Tibial nerve (tissue), 4 donors: ENCODE measurements at regions not wholly inside any gene's neighbourhood (a gene's known extent, or its start where the extent isn't known, plus 50 kb on each side); places are given as distances from the start of the nearest gene placed in this dataset.

Experiments used
- DNase-seq, 2 donors: peaks; one replicate each; pipeline ENCODE4 v3.0.0-alpha.2; 2019; ENCODE audit warnings: low spot score in 2 of 2
- H3K27ac ChIP-seq, 4 donors: fragments of 200-600 bp; sonication (generic) in 3 of 4; one replicate each; pipeline ENCODE4 v1.5.1; 2017 to 2019; ENCODE audit warnings: mild to moderate bottlenecking in 1 of 4
- H3K27me3 ChIP-seq, 2 donors: fragments of 200-600 bp; sonication (generic) in 1 of 2; one replicate each; pipeline versions ENCODE4 v1.5.1 to v1.6.0; 2017 to 2019
- H3K36me3 ChIP-seq, 3 donors: fragments of 200-600 bp; sonication (generic); one replicate each; pipeline ENCODE4 v1.5.1; 2018 to 2019
- H3K4me1 ChIP-seq, 4 donors: fragments of 200-600 bp; sonication (generic) in 3 of 4; one replicate each; pipeline ENCODE4 v1.5.1; 2017 to 2019
- H3K4me3 ChIP-seq, 4 donors: fragments of 200-600 bp; sonication (generic) in 3 of 4; one replicate each; pipeline ENCODE4 v1.5.1; 2017 to 2019; ENCODE audit warnings: mild to moderate bottlenecking in 1 of 4, moderate library complexity in 1 of 4
- H3K9me3 ChIP-seq, 4 donors: fragments of 200-600 bp; sonication (generic) in 3 of 4; one replicate each; pipeline ENCODE4 v1.5.1; 2017 to 2019
- CTCF ChIP-seq, 5 experiments: fragments of 200-600 bp in 3 of 5; fragments of 450-650 bp in 2 of 5; sonication (generic) in 3 of 5; IDR thresholded peaks; one replicate each; pipeline ENCODE4 v1.5.1; 2016 to 2019; ENCODE audit warnings: antibody characterized with exemption in 5 of 5, mild to moderate bottlenecking in 3 of 5, moderate library complexity in 2 of 5
- EP300 ChIP-seq, 2 donors: sonication (generic); formaldehyde crosslinking; IDR thresholded peaks; one replicate each; pipeline ENCODE4 v1.6.1; 2017; ENCODE audit warnings: antibody characterized with exemption in 2 of 2, mild to moderate bottlenecking in 1 of 2
- POLR2A ChIP-seq, 2 donors: fragments of 450-650 bp; IDR thresholded peaks; one replicate each; pipeline ENCODE4 v1.6.1; 2017; ENCODE audit warnings: antibody characterized with exemption in 2 of 2, mild to moderate bottlenecking in 2 of 2, moderate library complexity in 2 of 2
- WGBS, 2 donors: methylation state at CpG; one replicate each; pipeline ENCODE4 v1.1.5; 2018; 5-methylcytosine and 5-hydroxymethylcytosine counted together

GRCh38 chr2:16351541-16351940 is 314.1 kb downstream of the CYRIA start:
- no peak for TF ChIP-seq POLR2A (IDR thresholded peaks at IDR 0.05)
- TF ChIP-seq CTCF (IDR thresholded peaks at IDR 0.05), result no peak
- no peak for TF ChIP-seq EP300 (IDR thresholded peaks at IDR 0.05)
- Histone ChIP-seq H3K36me3 (no peaks in the 10 kb centered on the region), H3K27me3 (no peaks in the 10 kb centered on the region), H3K9me3 (peaks cover 0 to 14% (median 0%) of the 10 kb centered on the region in 4 donors), H3K4me3 (no peak overlapping the region), H3K27ac (no peak overlapping the region), H3K4me1 (no peaks in the 10 kb centered on the region)
- WGBS, 2 donors, result 100% methylated on average over 2 of the region's 2 CpGs
- DNase-seq, result no peak

- H3K9me3 ChIP-seq, result peaks cover 0 to 13% (median 0%) of the 10 kb centered on the region in 4 donors
- TF ChIP-seq POLR2A (IDR thresholded peaks at IDR 0.05) (no peak), CTCF (IDR thresholded peaks at IDR 0.05) (no peak), EP300 (IDR thresholded peaks at IDR 0.05) (no peak)
- H3K4me1 ChIP-seq, result no peaks in the 10 kb centered on the region
- no peak overlapping the region for H3K4me3 ChIP-seq
- no peak overlapping the region for H3K27ac ChIP-seq
- no peak for DNase-seq
- no peaks in the 10 kb centered on the region for H3K36me3 ChIP-seq
- no peaks in the 10 kb centered on the region for H3K27me3 ChIP-seq
Observed at GRCh38 chr2:16351137-16351536, 314.5 kb downstream of the CYRIA start.

- 59 to 64% methylated on average over 3 of the region's 3 CpGs for WGBS, 2 donors
- Histone ChIP-seq H3K4me1 (no peaks in the 10 kb centered on the region), H3K9me3 (peaks cover 0 to 13% (median 0%) of the 10 kb centered on the region in 4 donors), H3K27me3 (no peaks in the 10 kb centered on the region), H3K36me3 (no peaks in the 10 kb centered on the region), H3K27ac (no peak overlapping the region), H3K4me3 (no peak overlapping the region)
- TF ChIP-seq EP300 (IDR thresholded peaks at IDR 0.05) (no peak), CTCF (IDR thresholded peaks at IDR 0.05) (no peak), POLR2A (IDR thresholded peaks at IDR 0.05) (no peak)
- no peak for DNase-seq
Observed at GRCh38 chr2:16350211-16350610, 315.4 kb downstream of the CYRIA start.

DNA sequence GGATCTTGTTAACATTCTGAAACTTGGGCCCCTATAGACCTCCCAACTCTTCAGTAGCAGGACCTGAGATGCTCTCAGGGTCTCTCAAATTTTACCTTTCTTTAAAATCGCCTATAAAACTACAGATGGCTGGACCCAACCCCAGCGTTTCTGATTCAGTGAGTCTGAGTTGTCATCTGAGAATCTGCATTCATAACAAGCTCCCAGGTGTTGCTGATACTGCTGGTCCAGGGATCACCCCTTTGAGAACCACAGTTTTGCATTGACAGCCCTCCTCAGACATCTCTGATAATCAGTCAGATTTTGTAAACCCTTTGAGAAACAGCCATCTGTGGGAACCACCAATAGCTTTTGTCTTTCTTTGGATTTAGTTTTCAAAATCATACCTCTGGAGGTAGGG is 315.8 kb downstream of the CYRIA start:
- Histone ChIP-seq H3K9me3 (peaks cover 0 to 13% (median 0%) of the 10 kb centered on the region in 4 donors), H3K4me1 (no peaks in the 10 kb centered on the region), H3K27ac (no peak overlapping the region), H3K27me3 (no peaks in the 10 kb centered on the region), H3K36me3 (no peaks in the 10 kb centered on the region), H3K4me3 (no peak overlapping the region)
- WGBS, 2 donors, result 25 to 38% methylated on average over 2 of the region's 2 CpGs
- no peak for DNase-seq
- TF ChIP-seq EP300 (IDR thresholded peaks at IDR 0.05) (no peak), CTCF (IDR thresholded peaks at IDR 0.05) (no peak), POLR2A (IDR thresholded peaks at IDR 0.05) (no peak)

- 44 to 47% methylated on average over 3 of the region's 3 CpGs for WGBS, 2 donors
- no peaks in the 10 kb centered on the region for H3K36me3 ChIP-seq
- no peak overlapping the region for H3K4me3 ChIP-seq
- H3K9me3 ChIP-seq, result peaks cover 0 to 13% (median 0%) of the 10 kb centered on the region in 4 donors
- no peaks in the 10 kb centered on the region for H3K4me1 ChIP-seq
- DNase-seq, result no peak
- no peak overlapping the region for H3K27ac ChIP-seq
- no peaks in the 10 kb centered on the region for H3K27me3 ChIP-seq
- TF ChIP-seq POLR2A (IDR thresholded peaks at IDR 0.05) (no peak), CTCF (IDR thresholded peaks at IDR 0.05) (no peak), EP300 (IDR thresholded peaks at IDR 0.05) (no peak)
Observed at GRCh38 chr2:16348821-16349515, 316.7 kb downstream of the CYRIA start.
